GM12878 (cell line): ENCODE measurements at regions not wholly inside any gene's neighbourhood (a gene's known extent, or its start where the extent isn't known, plus 50 kb on each side); places are given as distances from the start of the nearest gene placed in this dataset.

Experiments
- ATAC-seq: fragments of 200-7000 bp; cut with Tn5 transposase; 3 replicates; pipeline ENCODE4 v1.9.1; 2020; ENCODE audit warnings: mild to moderate bottlenecking, moderate library complexity
- BruUV-seq: library from RNA; stranded (reverse); fragments of 400-500 nt; replicated peaks from 2 replicates; lab custom pipeline; 2021; lab: Mats Ljungman, UMichigan
- CTCF ChIA-PET: fragments of 300-600 bp; sonication (Branson Sonifier 250); formaldehyde crosslinking; extraction: SDS; loops from one replicate; lab custom pipeline; 2021; ENCODE audit warnings: inconsistent platforms; lab: Yijun Ruan, JAX
- POLR2A ChIA-PET: fragments of 350-600 bp; formaldehyde crosslinking; extraction: SDS; loops from one replicate; lab custom pipeline; 2021; ENCODE audit warnings: inconsistent platforms; lab: Charles Lee
- RAD21 ChIA-PET: fragments of 300-600 bp; sonication (Branson Sonifier 250); formaldehyde crosslinking; loops from one replicate; lab custom pipeline; 2023; ENCODE audit warnings: antibody characterized with exemption; ENCODE audit not compliant: unreplicated experiment; lab: Charles Lee
- SMC1A ChIA-PET: fragments of 300-600 bp; sonication (Branson Sonifier 250); formaldehyde crosslinking; loops from one replicate; lab custom pipeline; 2023; ENCODE audit not compliant: unreplicated experiment, uncharacterized antibody; lab: Charles Lee
- DNase-seq: peaks from one replicate; pipeline ENCODE4 v3.0.0-alpha.2; 2011; ENCODE audit warnings: low read depth, low spot score
- FAIRE-seq: peaks from 3 replicates; lab custom pipeline; 2011; peaks lifted over from hg19 to GRCh38; lab: Jason Lieb, UNC
- H2AFZ ChIP-seq: 2 replicates; pipeline ENCODE4 v1.6.0; 2011; ENCODE audit warnings: low read depth, low read length, control low read depth; ENCODE audit not compliant: control insufficient read depth
- H3K27ac ChIP-seq: 2 replicates; pipeline ENCODE4 v1.5.1; 2011; ENCODE audit warnings: control low read depth; ENCODE audit not compliant: control insufficient read depth, insufficient read depth
- H3K27me3 ChIP-seq, 2 experiments: replicated peaks in 1 of 2; 2 replicates each; pipeline versions ENCODE4 v1.6.0 to v1.6.1; 2011; ENCODE audit warnings: low read length in 1 of 2; ENCODE audit not compliant: control insufficient read depth in 2 of 2, insufficient read depth in 2 of 2
- H3K36me3 ChIP-seq, 2 experiments: 2 replicates each; pipeline ENCODE4 v1.5.1; 2011; ENCODE audit warnings: low read length in 1 of 2; ENCODE audit not compliant: control insufficient read depth in 2 of 2, insufficient read depth in 2 of 2
- H3K4me1 ChIP-seq: 2 replicates; pipeline ENCODE4 v1.6.1; 2011; ENCODE audit warnings: mild to moderate bottlenecking, low read length, moderate library complexity, mixed read lengths; ENCODE audit not compliant: control insufficient read depth, insufficient read depth
- H3K4me2 ChIP-seq: 2 replicates; pipeline ENCODE4 v1.6.0; 2011; ENCODE audit warnings: control low read depth; ENCODE audit not compliant: control insufficient read depth, insufficient read depth
- H3K4me3 ChIP-seq: fragments of 200-600 bp; sonication (generic); 2 replicates; pipeline ENCODE4 v1.5.1; 2016
- H3K79me2 ChIP-seq: 2 replicates; pipeline ENCODE4 v1.6.0; 2011; ENCODE audit warnings: low read length; ENCODE audit not compliant: control insufficient read depth, insufficient read depth
- H3K9ac ChIP-seq: 2 replicates; pipeline ENCODE4 v1.8.0; 2011; ENCODE audit warnings: low read length, control low read depth, mixed read lengths; ENCODE audit not compliant: control insufficient read depth, insufficient read depth
- H3K9me3 ChIP-seq: replicated peaks from 3 replicates; pipeline ENCODE4 v1.5.1; 2011; ENCODE audit warnings: mild to moderate bottlenecking, low read length; ENCODE audit not compliant: control insufficient read depth, insufficient read depth
- H4K20me1 ChIP-seq: 2 replicates; pipeline ENCODE4 v1.6.0; 2011; ENCODE audit not compliant: control insufficient read depth, insufficient read depth
- E2F4 ChIP-seq: IDR thresholded peaks from 2 replicates; pipeline ENCODE4 v1.6.1; 2012; ENCODE audit warnings: low read depth, low read length, improper control_type of control experiment
- EP300 ChIP-seq, 2 experiments: fragments of 150-350 bp in 1 of 2; IDR thresholded peaks; 2 replicates each; pipeline ENCODE4 v1.6.1; 2011 to 2012; ENCODE audit warnings: low read depth in 2 of 2, low read length in 2 of 2, borderline replicate concordance in 1 of 2, improper control_type of control experiment in 1 of 2, inconsistent platforms in 1 of 2; ENCODE audit not compliant: control insufficient read depth in 1 of 2
- ESRRA ChIP-seq: IDR thresholded peaks from 2 replicates; pipeline ENCODE4 v1.6.1; 2012; ENCODE audit warnings: mild to moderate bottlenecking, low read length, improper control_type of control experiment
- MTA2 ChIP-seq: fragments of 450-650 bp; IDR thresholded peaks from 2 replicates; pipeline ENCODE4 v1.6.1; 2016; ENCODE audit warnings: low read depth, mild to moderate bottlenecking, moderate library complexity
- NFIC ChIP-seq: IDR thresholded peaks from 2 replicates; pipeline ENCODE4 v1.6.1; 2012; ENCODE audit warnings: low read depth, mild to moderate bottlenecking, inconsistent platforms, low read length, moderate library complexity
- NKRF ChIP-seq: fragments of 450-650 bp; conservative IDR thresholded peaks from 2 replicates; pipeline ENCODE4 v1.6.1; 2017; ENCODE audit warnings: mild to moderate bottlenecking, moderate library complexity
- PKNOX1 ChIP-seq: fragments of 450-650 bp; IDR thresholded peaks from 2 replicates; pipeline ENCODE4 v1.6.1; 2016; ENCODE audit warnings: mild to moderate bottlenecking
- RAD21 ChIP-seq: IDR thresholded peaks from 2 replicates; pipeline ENCODE4 v1.6.1; 2011; ENCODE audit warnings: mild to moderate bottlenecking, low read depth, low read length, moderate library complexity; ENCODE audit not compliant: insufficient read depth
- RBBP5 ChIP-seq: fragments of 200-600 bp; sonication (generic); conservative IDR thresholded peaks from 2 replicates; pipeline ENCODE4 v1.6.1; 2016
- RUNX3 ChIP-seq: IDR thresholded peaks from 2 replicates; pipeline ENCODE4 v1.6.1; 2012; ENCODE audit warnings: low read length, inconsistent platforms
- SREBF1 ChIP-seq: IDR thresholded peaks from 2 replicates; pipeline ENCODE4 v1.6.1; 2012; ENCODE audit warnings: mild to moderate bottlenecking, low read length
- SUZ12 ChIP-seq: fragments of 200-600 bp; sonication (generic); IDR thresholded peaks from one replicate; pipeline ENCODE4 v1.6.1; 2018; ENCODE audit warnings: antibody characterized with exemption, mild to moderate bottlenecking; ENCODE audit not compliant: unreplicated experiment
- YBX1 ChIP-seq: fragments of 450-650 bp; IDR thresholded peaks from 2 replicates; pipeline ENCODE4 v1.6.1; 2016; ENCODE audit warnings: antibody characterized with exemption
- ZBTB33 ChIP-seq: fragments of 450-650 bp; IDR thresholded peaks from 2 replicates; pipeline ENCODE4 v1.6.1; 2017; ENCODE audit warnings: mild to moderate bottlenecking
- ZNF622 ChIP-seq: fragments of 450-650 bp; IDR thresholded peaks from 2 replicates; pipeline ENCODE4 v1.6.1; 2017; ENCODE audit warnings: mild to moderate bottlenecking, inconsistent platforms
- WGBS: methylation state at CpG from one replicate; pipeline ENCODE4 v1.1.6; 2016; ENCODE audit warnings: low lambda C conversion rate; ENCODE audit not compliant: insufficient replicate concordance, insufficient coverage; ENCODE audit errors: missing lambda C conversion rate; 5-methylcytosine and 5-hydroxymethylcytosine counted together
- in situ Hi-C: fragments of 300-500 bp; cut with MboI; formaldehyde crosslinking; loops from 9 replicates; pipeline ENCODE4 v1.14.3; 2018; ENCODE audit warnings: mixed read lengths
- intact Hi-C: fragments of 100-400 bp; cut with micrococcal nuclease; formaldehyde crosslinking; loops from one replicate; pipeline ENCODE4 v1.14.2; 2022; ENCODE audit not compliant: unreplicated experiment

- TF ChIP-seq PKNOX1 (no peak), SREBF1 (no peak), ZNF622 (no peak), SUZ12 (no peak), RAD21 (no peak), MTA2 (no peak), ESRRA (no peak)
Observed at GRCh38 chr10:83934062-83934461, 205.2 kb upstream of the GHITM start (continued).

GRCh38 chr10:83934641-83935338 lies 204.5 kb upstream of the GHITM start:
- no peak overlapping the region for H3K4me3 ChIP-seq
- ChIA-PET SMC1A (interaction anchor here (1.5 kb wide), 1 partner anchor 15 kb away, joined by 3 read pairs; no protein-coding TSS in a partner anchor), POLR2A (no interaction called here), CTCF (no interaction called here), RAD21 (no interaction called here)
- no peak overlapping the region for H3K4me2 ChIP-seq
- H3K9me3 ChIP-seq = no peaks in the 10 kb centered on the region
- BruUV-seq = no TSS peak
- H3K27ac ChIP-seq = no peak overlapping the region
- no peak overlapping the region for H3K9ac ChIP-seq
- no peak for FAIRE-seq
- 41% methylated on average over 5 of the region's 5 CpGs for WGBS
- no peaks in the 10 kb centered on the region for H3K36me3 ChIP-seq
- intact Hi-C loops = no loop called here
- DNase-seq = no peak
- H4K20me1 ChIP-seq = no peaks in the 10 kb centered on the region
- H3K4me1 ChIP-seq = no peaks in the 10 kb centered on the region
- no peak overlapping the region for H2AFZ ChIP-seq
- ATAC-seq = no peak
- TF ChIP-seq RUNX3 (no peak), EP300 (IDR thresholded peaks at IDR 0.05; ENCODE audit: borderline replicate concordance in 1 of 2, control insufficient read depth in 1 of 2, low read depth in 2 of 2, low read length in 2 of 2) (no peak), YBX1 (no peak), E2F4 (no peak), RBBP5 (no peak), NKRF (no peak), ZBTB33 (no peak), NFIC (no peak)
- in situ Hi-C loops = no loop called here
- H3K27me3 ChIP-seq = no peaks in the 10 kb centered on the region
- no peaks in the 10 kb centered on the region for H3K79me2 ChIP-seq
